ENCODE measurements at regions not wholly inside any gene's neighbourhood (a gene's known extent, or its start where the extent isn't known, plus 50 kb on each side); places are given as distances from the start of the nearest gene placed in this dataset.
"Not testable (repeated sequence)": the region's sequence is repeated elsewhere in the genome, so short reads cannot be mapped to it uniquely, and the experiment has no call there.

GRCh38 chr13:73177017-73177416, 118.2 kb downstream of the KLF5 start:
- no peak for DNase-seq

- DNase-seq = no peak
These were observed 115.8 kb downstream of the KLF5 start for GRCh38 chr13:73174521-73175010.

GRCh38 chr13:73173279-73173811, 114.5 kb downstream of the KLF5 start:
- no peak for DNase-seq

GRCh38 chr13:73171926-73172325, 113.1 kb downstream of the KLF5 start:
- no peak for DNase-seq

- DNase-seq = no peak
These were observed 112.5 kb downstream of the KLF5 start for GRCh38 chr13:73171271-73171682.

GRCh38 chr13:73169971-73170370, 111.2 kb downstream of the KLF5 start:
- DNase-seq = no peak

- no peak for DNase-seq
These were observed 110.2 kb downstream of the KLF5 start for GRCh38 chr13:73168953-73169401.

GRCh38 chr13:73168226-73168952, 109.6 kb downstream of the KLF5 start:
- no peak for DNase-seq

- no peak for DNase-seq
These were observed 108.4 kb downstream of the KLF5 start for GRCh38 chr13:73167028-73167820.

- no peak for DNase-seq
These were observed 107.4 kb downstream of the KLF5 start for GRCh38 chr13:73166204-73166603.

DNA sequence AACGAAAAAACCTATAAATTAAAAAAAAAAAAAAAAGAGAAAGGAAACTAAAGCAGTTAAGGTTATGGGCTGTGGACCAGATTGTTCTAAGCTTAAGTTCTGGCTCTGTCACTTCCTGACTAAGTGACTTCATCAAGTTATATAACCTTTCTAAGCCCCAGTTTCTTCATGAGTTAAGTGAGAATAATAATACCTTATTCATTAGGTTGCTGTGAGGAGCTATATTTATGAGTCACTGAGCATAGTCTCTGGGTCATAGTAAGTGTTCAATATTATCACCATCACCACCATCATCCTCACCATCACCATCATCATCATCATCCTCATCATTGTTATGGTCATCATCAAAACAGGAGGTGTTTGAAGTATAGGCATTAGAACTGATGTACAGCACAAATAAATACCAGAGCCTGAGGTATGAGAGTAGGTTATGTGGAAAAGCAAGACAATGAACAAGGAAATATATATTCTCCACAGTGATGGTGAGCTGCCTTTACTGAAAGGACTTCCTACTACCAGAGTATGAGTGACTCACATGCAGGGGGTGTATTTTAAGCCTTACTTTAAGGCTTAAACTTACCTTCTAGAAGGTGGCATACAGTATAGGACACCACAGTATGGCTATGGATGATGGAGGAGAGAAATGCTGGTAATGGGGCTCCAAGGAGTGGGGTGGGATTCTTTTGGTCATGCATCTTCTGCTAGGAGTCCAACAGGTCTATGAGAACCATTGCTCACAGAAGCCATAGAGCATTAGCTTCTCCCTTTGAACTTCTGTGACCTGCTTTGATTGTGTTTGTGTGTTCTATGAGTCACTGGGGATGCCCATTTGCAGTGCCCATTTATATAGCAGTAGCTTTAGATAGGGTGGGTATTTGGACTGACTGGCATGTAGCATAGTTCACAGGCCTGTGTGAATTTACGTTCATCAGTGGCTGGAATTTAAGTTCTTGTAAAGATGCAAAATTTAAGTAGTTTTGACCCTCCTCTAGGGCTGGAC, 104.4 kb downstream of the KLF5 start:
- DNase-seq = no peak

DNA sequence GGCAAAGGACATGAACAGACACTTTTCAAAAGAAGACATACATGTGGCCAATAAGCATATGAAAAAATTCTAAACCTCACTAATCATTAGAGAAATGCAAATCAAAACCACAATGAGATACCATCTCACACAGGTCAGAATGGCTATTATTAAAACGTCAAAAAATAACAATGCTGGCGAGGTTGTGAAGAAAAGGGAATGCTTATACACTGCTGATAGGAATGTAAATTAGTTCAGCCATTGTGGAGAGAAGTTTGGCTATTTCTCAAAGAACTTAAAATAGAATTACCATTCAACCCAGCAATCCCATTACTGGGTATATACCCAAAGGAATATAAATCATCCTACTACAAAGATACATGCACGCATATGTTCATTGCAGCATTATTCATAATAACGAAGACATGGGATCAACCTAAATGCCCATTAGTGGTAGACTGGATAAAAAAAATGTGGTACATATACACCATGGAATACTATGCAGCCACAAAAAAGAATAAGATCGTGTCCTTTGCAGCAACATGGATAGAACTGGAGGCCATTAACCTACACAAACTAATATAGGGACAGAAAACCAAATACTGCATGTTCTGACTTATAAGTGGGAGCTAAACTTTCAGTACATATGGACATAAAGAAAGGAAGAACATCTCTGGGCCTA, 101.7 kb downstream of the KLF5 start:
- DNase-seq = not testable (repeated sequence)

DNA sequence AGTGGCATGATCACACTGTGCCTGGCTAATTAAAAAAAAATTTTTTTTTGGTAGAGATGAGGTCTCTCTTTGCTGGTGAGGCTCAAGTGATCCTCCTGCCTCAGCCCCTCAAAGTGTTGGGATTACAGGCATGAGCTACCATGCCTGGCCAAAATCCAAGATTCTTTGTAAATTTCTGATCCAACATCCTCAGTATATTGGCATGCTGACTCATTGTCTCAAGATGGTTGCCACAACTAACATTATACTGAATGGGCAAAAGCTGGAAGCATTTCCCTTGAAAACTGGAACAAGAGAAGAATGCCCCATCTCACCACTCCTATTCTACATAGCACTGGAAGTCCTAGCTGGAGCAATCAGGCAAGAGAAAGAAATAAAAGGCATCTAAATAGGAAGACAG, 100.0 kb downstream of the KLF5 start:
- no peak for DNase-seq

DNA sequence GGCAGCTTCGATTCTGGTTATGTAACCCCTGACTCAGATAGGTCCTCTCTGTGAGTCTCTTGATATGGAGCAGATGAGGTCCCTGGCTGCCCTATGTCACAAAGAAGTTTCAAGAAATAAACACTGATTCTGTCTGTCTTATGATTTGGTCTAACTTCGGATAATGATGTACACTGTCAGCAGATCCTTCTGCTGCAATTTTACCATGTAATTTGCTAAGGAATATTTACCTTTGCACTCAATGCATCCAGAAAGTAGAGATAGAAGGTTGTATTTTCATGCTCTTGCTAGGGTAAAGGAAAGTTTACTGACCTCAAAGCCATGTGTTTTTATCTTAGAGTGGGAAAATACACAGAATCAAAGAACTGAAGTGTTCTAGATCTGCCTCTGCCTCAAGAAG, 98.2 kb downstream of the KLF5 start:
- DNase-seq = no peak

GRCh38 chr13:73146707-73147106, 87.9 kb downstream of the KLF5 start:
- DNase-seq = no peak

- DNase-seq = peak; percentile 69
These were observed 83.3 kb downstream of the KLF5 start for GRCh38 chr13:73142071-73142470.

DNA sequence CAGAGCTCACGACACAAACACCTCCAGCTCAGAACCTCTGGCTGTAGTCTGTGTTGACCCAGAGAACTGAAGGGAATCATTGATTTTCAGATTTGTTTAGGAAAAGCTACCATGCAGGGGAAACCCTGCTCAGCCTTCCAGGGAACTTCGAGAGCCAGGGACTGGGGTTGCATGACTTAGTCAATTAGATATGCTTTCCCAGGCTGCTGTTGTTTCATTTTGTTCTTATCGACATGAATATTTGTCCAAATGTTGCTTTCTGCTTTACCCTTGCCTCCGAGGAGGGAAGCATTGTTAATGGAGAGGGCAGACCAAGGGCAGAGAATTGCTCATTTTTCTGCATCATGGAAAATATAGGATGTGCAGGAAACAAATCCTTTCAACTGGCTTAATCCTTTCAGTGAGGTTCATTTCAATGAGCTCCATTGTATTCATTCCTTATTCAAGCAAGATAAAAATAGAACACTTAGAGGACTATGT, 82.5 kb downstream of the KLF5 start:
- peak; percentile 62 for DNase-seq

- no peak for DNase-seq
These were observed 82.0 kb downstream of the KLF5 start for GRCh38 chr13:73140801-73141200.

DNA sequence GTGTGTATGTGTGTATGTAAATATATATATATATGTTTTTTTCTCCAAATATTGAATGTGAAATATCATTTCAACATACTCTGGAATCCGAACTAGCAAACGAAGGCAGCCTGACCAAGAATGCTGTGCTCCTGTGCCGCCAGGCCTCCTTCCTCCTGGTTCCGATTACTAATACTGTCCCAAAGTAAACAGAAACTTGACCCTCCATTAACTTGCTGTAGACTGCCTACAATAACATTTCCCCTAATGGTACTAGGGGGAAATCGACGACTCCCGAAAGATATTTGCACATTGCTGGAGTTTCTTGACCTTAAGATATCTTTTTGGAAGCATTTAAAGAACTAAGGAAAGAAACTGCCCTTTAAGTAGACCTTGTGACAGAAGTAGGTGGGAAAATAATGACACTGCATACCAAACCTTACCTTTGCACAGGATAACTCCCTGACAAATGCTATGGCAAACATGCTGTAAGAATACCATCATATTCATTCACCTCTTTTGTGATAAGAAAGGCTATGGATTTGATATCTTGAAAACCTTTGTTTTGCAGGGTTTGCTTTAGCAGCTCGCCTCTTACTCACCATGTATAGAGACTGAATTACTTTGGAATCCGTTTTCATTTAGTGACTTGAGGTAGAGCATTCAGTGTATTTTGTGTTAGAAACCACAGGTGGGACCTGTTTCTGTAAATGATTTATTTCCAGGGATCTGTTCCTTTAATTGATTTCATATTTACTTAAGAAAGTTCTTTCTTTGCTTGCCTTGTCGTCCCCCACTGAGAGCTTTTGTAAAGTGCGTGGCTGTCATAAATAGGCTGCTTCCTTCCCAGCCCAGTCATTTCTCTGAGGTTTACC, 80.1 kb downstream of the KLF5 start:
- no peak for DNase-seq

GRCh38 chr13:73138276-73138637, 79.5 kb downstream of the KLF5 start:
- no peak for DNase-seq

- no peak for DNase-seq
These were observed 78.0 kb downstream of the KLF5 start for GRCh38 chr13:73136776-73137175.

Data from NCI-H1092 (cell line).